Liver (tissue), 8 donors: ENCODE measurements at regions not wholly inside any gene's neighbourhood (a gene's known extent, or its start where the extent isn't known, plus 50 kb on each side); places are given as distances from the start of the nearest gene placed in this dataset.

Source experiments
- DNase-seq: peaks from one replicate; pipeline ENCODE4 v3.0.0-alpha.2; 2017; ENCODE audit warnings: low spot score
- H3K27ac ChIP-seq, 2 donors: one replicate each; pipeline ENCODE4 v1.7.0; 2013; ENCODE audit warnings: inconsistent platforms in 2 of 2, low read length in 2 of 2, control low read depth in 1 of 2, low read depth in 1 of 2, mild to moderate bottlenecking in 1 of 2
- H3K27me3 ChIP-seq, 4 donors: one replicate each; pipeline versions ENCODE4 v1.6.1 to v1.7.0; 2013; ENCODE audit warnings: low read length in 3 of 4, inconsistent platforms in 1 of 4, mild to moderate bottlenecking in 1 of 4, moderate library complexity in 1 of 4; ENCODE audit not compliant: control insufficient read depth in 4 of 4, insufficient read depth in 4 of 4
- H3K36me3 ChIP-seq, 4 donors: one replicate each; pipeline versions ENCODE4 v1.6.1 to v1.7.0; 2013; ENCODE audit warnings: low read length in 3 of 4, mild to moderate bottlenecking in 3 of 4, low read depth in 1 of 4, moderate library complexity in 1 of 4; ENCODE audit not compliant: control insufficient read depth in 4 of 4, insufficient read depth in 3 of 4
- H3K4me1 ChIP-seq, 4 donors: one replicate each; pipeline versions ENCODE4 v1.6.1 to v1.7.0; 2013; ENCODE audit warnings: low read length in 3 of 4, mild to moderate bottlenecking in 3 of 4, moderate library complexity in 1 of 4; ENCODE audit not compliant: control insufficient read depth in 4 of 4, insufficient read depth in 4 of 4
- H3K4me3 ChIP-seq, 3 donors: one replicate each; pipeline versions ENCODE4 v1.6.1 to v1.7.0; 2013; ENCODE audit warnings: low read length in 3 of 3, control low read depth in 1 of 3, low read depth in 1 of 3, mild to moderate bottlenecking in 1 of 3
- H3K9ac ChIP-seq, 2 donors: one replicate each; pipeline ENCODE4 v1.7.0; 2013; ENCODE audit warnings: low read length in 2 of 2, mild to moderate bottlenecking in 2 of 2, moderate library complexity in 2 of 2, control low read depth in 1 of 2, low read depth in 1 of 2
- H3K9me3 ChIP-seq, 4 donors: one replicate each; pipeline versions ENCODE4 v1.6.1 to v1.7.0; 2013; ENCODE audit warnings: low read length in 3 of 4; ENCODE audit not compliant: control insufficient read depth in 4 of 4
- ATF3 ChIP-seq: IDR thresholded peaks from 2 replicates; pipeline ENCODE4 v1.6.1; 2016; ENCODE audit warnings: antibody characterized with exemption
- CTCF ChIP-seq: fragments of 150-350 bp; IDR thresholded peaks from 2 replicates; pipeline ENCODE4 v1.5.1; 2017; ENCODE audit warnings: improper control_type of control experiment, low read depth, low read length; ENCODE audit not compliant: missing input control
- EGR1 ChIP-seq, 2 donors: IDR thresholded peaks; 2 replicates each; pipeline ENCODE4 v1.6.1; 2016 to 2018; ENCODE audit warnings: antibody characterized with exemption in 2 of 2, low read depth in 2 of 2
- FOXA1 ChIP-seq: IDR thresholded peaks from 2 replicates; pipeline ENCODE4 v1.6.1; 2016; ENCODE audit warnings: antibody characterized with exemption
- FOXA2 ChIP-seq: IDR thresholded peaks from 2 replicates; pipeline ENCODE4 v1.6.1; 2016; ENCODE audit warnings: antibody characterized with exemption
- GABPA ChIP-seq, 2 donors: IDR thresholded peaks in 1 of 2; conservative IDR thresholded peaks in 1 of 2; 2 replicates each; pipeline ENCODE4 v1.6.1; 2016; ENCODE audit warnings: antibody characterized with exemption in 2 of 2, mild to moderate bottlenecking in 1 of 2, moderate library complexity in 1 of 2
- HNF4A ChIP-seq, 2 donors: conservative IDR thresholded peaks; 2 replicates each; pipeline ENCODE4 v1.6.1; 2016; ENCODE audit warnings: antibody characterized with exemption in 2 of 2, mild to moderate bottlenecking in 2 of 2
- HNF4G ChIP-seq: IDR thresholded peaks from 2 replicates; pipeline ENCODE4 v1.6.1; 2016; ENCODE audit warnings: antibody characterized with exemption
- JUND ChIP-seq, 2 donors: IDR thresholded peaks; 2 replicates each; pipeline ENCODE4 v1.6.1; 2016; ENCODE audit warnings: antibody characterized with exemption in 2 of 2
- MAX ChIP-seq: IDR thresholded peaks from 2 replicates; pipeline ENCODE4 v1.6.1; 2016; ENCODE audit warnings: antibody characterized with exemption
- NR2F2 ChIP-seq: IDR thresholded peaks from 2 replicates; pipeline ENCODE4 v1.6.1; 2016; ENCODE audit warnings: antibody characterized with exemption
- RAD21 ChIP-seq, 2 donors: IDR thresholded peaks; 2 replicates each; pipeline ENCODE4 v1.6.1; 2016; ENCODE audit warnings: antibody characterized with exemption in 2 of 2, mild to moderate bottlenecking in 2 of 2
- REST ChIP-seq: IDR thresholded peaks from 2 replicates; pipeline ENCODE4 v1.6.1; 2016; ENCODE audit warnings: antibody characterized with exemption, mild to moderate bottlenecking
- RXRA ChIP-seq, 2 donors: IDR thresholded peaks; 2 replicates each; pipeline ENCODE4 v1.6.1; 2017 to 2018; ENCODE audit warnings: antibody characterized with exemption in 2 of 2, mild to moderate bottlenecking in 1 of 2
- SP1 ChIP-seq: IDR thresholded peaks from 2 replicates; pipeline ENCODE4 v1.6.1; 2018; ENCODE audit warnings: antibody characterized with exemption, mild to moderate bottlenecking
- TAF1 ChIP-seq: conservative IDR thresholded peaks from 2 replicates; pipeline ENCODE4 v1.6.1; 2016; ENCODE audit warnings: antibody characterized with exemption, mild to moderate bottlenecking
- ZBTB33 ChIP-seq: IDR thresholded peaks from 2 replicates; pipeline ENCODE4 v1.6.1; 2016; ENCODE audit warnings: antibody characterized with exemption
- WGBS: extraction: QIAGEN DNeasy Blood & Tissue Kit; methylation state at CpG from one replicate; pipeline ENCODE4 v1.1.7; 2013; 5-methylcytosine and 5-hydroxymethylcytosine counted together
- donor health status: healthy.
- donor health status: healthy.
- donor health status: healthy.
- donor health status: healthy.
- donor health status: healthy.

GRCh38 chr15:66947471-66947870 is 117.9 kb upstream of the SMAD3 start (continued):
- TF ChIP-seq ZBTB33, result no peak
- no peak for TF ChIP-seq GABPA (IDR thresholded peaks at IDR 0.05 in 1 of 2, conservative IDR thresholded peaks at IDR 0.05 in 1 of 2)
- no peak for TF ChIP-seq SP1

- no peaks in the 10 kb centered on the region for H3K27me3 ChIP-seq
- WGBS, result 90% methylated on average over 2 of the region's 2 CpGs
- H3K9me3 ChIP-seq, result no peaks in the 10 kb centered on the region
- H3K4me1 ChIP-seq, result peaks cover 0 to 5% (median 2%) of the 10 kb centered on the region in 4 donors
- TF ChIP-seq RXRA (IDR thresholded peaks at IDR 0.05) (no peak), FOXA2 (no peak), GABPA (IDR thresholded peaks at IDR 0.05 in 1 of 2, conservative IDR thresholded peaks at IDR 0.05 in 1 of 2) (no peak), NR2F2 (no peak), TAF1 (no peak), FOXA1 (no peak), SP1 (no peak)
- DNase-seq, result no peak
- H3K36me3 ChIP-seq, result no peaks in the 10 kb centered on the region
- no peak overlapping the region for H3K9ac ChIP-seq
- no peak overlapping the region for H3K4me3 ChIP-seq
- H3K27ac ChIP-seq, result no peak overlapping the region
These were observed 117.1 kb upstream of the SMAD3 start for GRCh38 chr15:66948294-66948693.

GRCh38 chr15:66950114-66950513 is 115.3 kb upstream of the SMAD3 start:
- Histone ChIP-seq H3K36me3 (no peaks in the 10 kb centered on the region), H3K27ac (no peak overlapping the region), H3K4me1 (peaks cover 0 to 5% (median 2%) of the 10 kb centered on the region in 4 donors), H3K4me3 (no peak overlapping the region), H3K9ac (no peak overlapping the region), H3K9me3 (no peaks in the 10 kb centered on the region), H3K27me3 (no peaks in the 10 kb centered on the region)
- DNase-seq, result no peak
- no peak for TF ChIP-seq HNF4A (conservative IDR thresholded peaks at IDR 0.05)
- TF ChIP-seq EGR1 (IDR thresholded peaks at IDR 0.05; ENCODE audit: low read depth in 2 of 2), result no peak
- TF ChIP-seq TAF1, result no peak
- no peak for TF ChIP-seq ZBTB33
- TF ChIP-seq GABPA (IDR thresholded peaks at IDR 0.05 in 1 of 2, conservative IDR thresholded peaks at IDR 0.05 in 1 of 2), result no peak
- TF ChIP-seq SP1, result no peak
- no peak for TF ChIP-seq RAD21 (IDR thresholded peaks at IDR 0.05)
- TF ChIP-seq HNF4G, result no peak
- no peak for TF ChIP-seq NR2F2
- TF ChIP-seq FOXA1, result no peak
- no peak for TF ChIP-seq MAX
- TF ChIP-seq REST, result no peak
- TF ChIP-seq FOXA2, result no peak
- no peak for TF ChIP-seq JUND (IDR thresholded peaks at IDR 0.05)
- TF ChIP-seq CTCF, result no peak
- no peak for TF ChIP-seq ATF3
